ENCODE measurements at regions not wholly inside any gene's neighbourhood (a gene's known extent, or its start where the extent isn't known, plus 50 kb on each side); places are given as distances from the start of the nearest gene placed in this dataset.
A peak's percentile ranks its signal among the peaks of the same experiment; 100 is the strongest.

DNA sequence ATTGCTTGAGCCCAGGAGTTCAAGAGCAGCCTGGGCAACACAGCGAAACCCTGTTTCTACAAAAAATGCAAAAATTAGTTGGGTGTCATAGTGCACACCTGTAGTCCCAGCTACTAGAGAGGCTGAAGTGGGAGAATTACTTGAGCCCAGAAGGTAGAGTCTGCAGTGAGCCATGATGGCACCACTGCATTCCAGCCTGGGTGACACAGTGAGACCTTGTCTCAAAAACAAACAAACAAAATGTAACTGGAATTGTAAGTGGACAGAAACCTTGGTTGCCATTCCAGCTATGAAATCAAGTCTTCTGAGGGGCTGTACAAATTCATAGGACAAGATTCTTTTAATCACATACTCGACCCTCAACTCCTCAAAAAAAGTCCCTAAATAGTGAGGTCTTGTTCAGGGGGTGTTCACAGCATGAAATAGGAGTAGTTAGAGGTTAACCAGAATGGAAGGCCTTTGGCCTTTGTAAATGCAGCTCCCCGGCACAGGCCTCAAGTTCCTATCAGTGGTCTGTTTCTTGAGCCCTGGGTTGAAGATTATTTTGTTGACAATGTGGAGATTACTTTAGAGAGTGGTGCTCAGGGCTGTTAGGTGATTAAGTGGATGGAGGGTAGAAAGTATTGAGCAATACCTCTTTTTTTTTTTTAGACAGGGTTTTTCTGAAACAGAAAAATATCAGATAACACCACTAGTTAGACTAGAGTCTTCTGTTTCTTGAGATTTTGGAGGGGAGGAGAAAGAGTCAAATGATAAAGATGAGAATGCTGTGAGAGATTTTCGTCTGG lies 138.7 kb upstream of the ZNF648 start (continued):
- TF ChIP-seq TFAP4 (CRISPR knock-in tag; IDR thresholded peaks at IDR 0.05; ENCODE audit: borderline replicate concordance) (no peak), PRDM10 (IDR thresholded peaks at IDR 0.05; ENCODE audit: partially characterized antibody) (no peak), TFAM (CRISPR knock-in tag; conservative IDR thresholded peaks at IDR 0.05) (no peak), TEAD4 (IDR thresholded peaks at IDR 0.05; ENCODE audit: low read length) (peak; percentile 91), TEAD4 (CRISPR knock-in tag; IDR thresholded peaks at IDR 0.05; ENCODE audit: borderline replicate concordance) (no peak), KLF13 (tag; IDR thresholded peaks at IDR 0.05; ENCODE audit: borderline replicate concordance, low read depth) (no peak), SIX5 (IDR thresholded peaks at IDR 0.05; ENCODE audit: borderline replicate concordance in 1 of 2, insufficient read depth in 1 of 2, low read depth in 1 of 2, low read length in 2 of 2) (no peak), ZNF318 (IDR thresholded peaks at IDR 0.05; ENCODE audit: borderline replicate concordance in 1 of 2, low read depth in 1 of 2) (no peak; a peak in 1 of 4 replicates), ZFPM2 (CRISPR knock-in tag; IDR thresholded peaks at IDR 0.05) (no peak), NFIC (IDR thresholded peaks at IDR 0.05) (peak; percentile 81), TAF9B (IDR thresholded peaks at IDR 0.05; ENCODE audit: partially characterized antibody) (no peak)
- TF ChIP-seq, protein P1, sequence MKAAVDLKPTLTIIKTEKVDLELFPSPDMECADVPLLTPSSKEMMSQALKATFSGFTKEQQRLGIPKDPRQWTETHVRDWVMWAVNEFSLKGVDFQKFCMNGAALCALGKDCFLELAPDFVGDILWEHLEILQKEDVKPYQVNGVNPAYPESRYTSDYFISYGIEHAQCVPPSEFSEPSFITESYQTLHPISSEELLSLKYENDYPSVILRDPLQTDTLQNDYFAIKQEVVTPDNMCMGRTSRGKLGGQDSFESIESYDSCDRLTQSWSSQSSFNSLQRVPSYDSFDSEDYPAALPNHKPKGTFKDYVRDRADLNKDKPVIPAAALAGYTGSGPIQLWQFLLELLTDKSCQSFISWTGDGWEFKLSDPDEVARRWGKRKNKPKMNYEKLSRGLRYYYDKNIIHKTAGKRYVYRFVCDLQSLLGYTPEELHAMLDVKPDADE (conservative IDR thresholded peaks at IDR 0.05; ENCODE audit: control insufficient read depth, low read depth, low read length), result no peak

Data from K562 (cell line).